ENCODE measurements at regions not wholly inside any gene's neighbourhood (a gene's known extent, or its start where the extent isn't known, plus 50 kb on each side); places are given as distances from the start of the nearest gene placed in this dataset.
A peak's percentile ranks its signal among the peaks of the same experiment; 100 is the strongest.

DNA sequence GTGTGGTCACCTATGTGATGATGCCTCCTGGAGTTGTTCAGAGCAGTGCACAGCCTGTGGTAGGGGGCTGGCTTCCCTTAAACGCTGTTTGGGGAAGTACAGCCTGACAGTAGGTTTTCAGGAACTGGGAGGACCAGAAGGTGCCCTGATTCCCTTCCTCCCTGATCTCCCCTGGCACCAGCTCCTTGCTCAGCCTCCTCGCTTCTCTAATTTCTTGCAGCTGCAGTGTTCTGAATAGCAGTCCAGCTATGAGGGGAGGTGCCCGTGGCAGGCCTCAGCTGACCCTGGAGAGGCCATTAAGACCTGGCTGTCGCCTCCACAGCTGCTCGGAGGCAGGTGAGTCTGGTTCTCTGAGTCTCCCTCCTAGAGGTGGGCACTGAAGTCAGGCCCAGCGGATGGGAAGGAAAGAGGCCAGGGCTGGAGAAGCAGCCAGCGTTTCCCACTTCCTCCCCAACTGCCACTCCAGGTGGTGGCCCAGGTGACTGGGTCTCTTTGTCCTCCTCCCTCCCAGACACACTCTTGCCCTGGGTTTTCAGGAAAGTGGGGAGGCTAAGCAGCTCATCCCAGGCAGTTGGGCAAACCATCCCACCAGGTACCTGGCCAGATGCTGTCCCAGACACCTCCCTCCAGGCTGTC lies 52.0 kb upstream of the RPL11 start:
- peak overlapping the region; percentile 65 to 90 (median 83) for H3K4me2 ChIP-seq
- peaks cover 23 to 67% (median 56%) of the 10 kb centered on the region in 10 experiments for H3K4me1 ChIP-seq
- no peaks in the 10 kb centered on the region; a peak in 3 of 22 replicates for H3K27me3 ChIP-seq
- H3K36me3 ChIP-seq: no peaks in the 10 kb centered on the region
- peaks cover 0 to 9% (median 0%) of the 10 kb centered on the region in 11 experiments; a peak in 3 of 22 replicates for H4K20me1 ChIP-seq
- peak overlapping the region in 6 of 11 experiments; percentile 13 to 46 (median 36); a peak in 7 of 22 replicates for H3K9ac ChIP-seq
- H3K4me3 ChIP-seq: no peak overlapping the region; a peak in 1 of 20 replicates
- H3K27ac ChIP-seq: peak overlapping the region in 2 of 11 experiments; percentile 10 to 30; a peak in 2 of 22 replicates
- H3K9me3 ChIP-seq (replicated peaks in 1 of 11): no peaks in the 10 kb centered on the region
- no peak for TF ChIP-seq Cebpa-rat (IDR thresholded peaks at IDR 0.05)

DNA sequence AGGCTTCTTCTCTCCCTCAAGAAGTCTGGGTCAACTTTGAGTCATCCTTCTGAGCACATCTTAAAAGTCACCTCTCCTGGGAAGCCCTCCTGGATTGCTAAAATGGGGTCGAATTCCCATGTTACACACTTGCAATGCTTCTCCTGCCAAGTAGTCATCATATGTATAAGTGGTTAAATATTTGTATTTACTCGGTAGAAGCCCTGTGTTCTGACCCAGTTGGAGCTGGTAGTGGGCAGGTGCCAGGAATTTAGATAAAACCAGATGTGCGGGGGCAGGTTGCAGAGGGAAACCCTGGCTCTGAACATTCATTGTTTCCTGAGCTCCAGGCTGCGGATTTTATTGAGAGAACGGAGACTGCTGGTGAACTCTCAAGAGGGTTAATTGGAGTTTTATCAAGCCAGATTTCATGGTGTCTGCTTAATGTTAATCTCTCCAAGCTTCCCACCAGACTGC lies 52.8 kb upstream of the RPL11 start:
- Histone ChIP-seq H3K36me3 (no peaks in the 10 kb centered on the region), H3K4me2 (peak overlapping the region in 9 of 11 experiments; percentile 65 to 90 (median 84); a peak in 16 of 22 replicates), H3K27ac (peak overlapping the region in 1 of 11 experiments; percentile 30; a peak in 1 of 22 replicates)

DNA sequence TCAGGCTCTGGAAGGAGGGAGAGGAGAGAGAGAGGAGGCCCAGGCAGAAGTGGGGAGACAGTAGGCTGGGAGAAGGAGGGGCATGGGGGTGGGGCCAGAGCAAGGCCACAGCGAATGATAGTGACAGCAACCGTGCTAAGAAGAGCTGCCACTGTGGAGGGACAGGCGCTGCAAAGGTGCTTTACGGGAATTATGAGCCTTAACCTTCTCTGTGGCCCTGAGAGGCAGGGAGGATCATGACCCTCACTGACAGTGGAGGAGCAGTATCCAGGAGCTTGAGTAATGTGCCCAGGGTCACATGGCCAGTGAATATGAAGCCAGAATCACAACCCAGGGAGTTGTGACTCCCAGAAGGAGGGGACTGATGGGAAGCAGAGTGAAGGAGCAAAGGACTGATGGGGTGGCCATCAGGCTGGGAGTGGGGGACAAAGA lies 53.4 kb upstream of the RPL11 start:
- TF ChIP-seq Cebpa-rat (IDR thresholded peaks at IDR 0.05): no peak
- Histone ChIP-seq H3K36me3 (no peaks in the 10 kb centered on the region), H3K4me3 (no peak overlapping the region), H3K4me2 (peak overlapping the region in 8 of 11 experiments; percentile 2 to 90 (median 54); a peak in 10 of 22 replicates), H3K27ac (peak overlapping the region in 3 of 11 experiments; percentile 37 to 57 (median 39); a peak in 4 of 22 replicates), H3K4me1 (peaks cover 31 to 74% (median 62%) of the 10 kb centered on the region in 10 experiments), H4K20me1 (peaks cover 0 to 9% (median 0%) of the 10 kb centered on the region in 11 experiments; a peak in 3 of 22 replicates), H3K27me3 (peaks cover 0 to 5% (median 0%) of the 10 kb centered on the region in 11 experiments; a peak in 6 of 22 replicates), H3K9ac (peak overlapping the region in 4 of 11 experiments; percentile 30 to 49 (median 41); a peak in 5 of 22 replicates), H3K9me3 (replicated peaks in 1 of 11) (no peaks in the 10 kb centered on the region)

More for the DNA sequence above, 52.8 kb upstream of the RPL11 start:
- Histone ChIP-seq H3K4me3 (no peak overlapping the region), H3K9ac (0 out of 22 replicates have a peak overlapping the region, but pooled peaks of 1 of the 11 experiments have one; percentile 38), H3K27me3 (no peaks in the 10 kb centered on the region; a peak in 3 of 22 replicates), H4K20me1 (peaks cover 0 to 9% (median 0%) of the 10 kb centered on the region in 11 experiments; a peak in 3 of 22 replicates), H3K4me1 (peaks cover 31 to 68% (median 57%) of the 10 kb centered on the region in 10 experiments), H3K9me3 (replicated peaks in 1 of 11) (no peaks in the 10 kb centered on the region)
- TF ChIP-seq Cebpa-rat (IDR thresholded peaks at IDR 0.05): no peak

DNA sequence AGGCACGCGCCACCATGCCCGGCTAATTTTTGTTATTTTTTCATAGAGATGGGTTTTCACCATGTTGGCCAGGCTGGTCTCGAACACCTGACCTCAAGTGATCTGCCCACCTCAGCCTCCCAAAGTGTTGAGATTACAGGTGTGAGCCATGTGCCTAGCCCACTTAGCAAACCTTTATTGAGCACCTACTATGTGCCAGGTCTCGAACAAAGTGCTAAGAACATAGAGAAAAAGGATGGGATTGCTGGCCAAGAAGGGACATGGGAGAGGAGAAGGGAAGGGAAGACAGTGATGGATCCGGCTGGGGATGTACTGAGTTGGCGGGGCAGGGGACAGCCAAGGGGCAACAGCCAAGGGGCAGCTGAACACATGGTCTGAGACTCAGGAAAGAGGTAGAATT lies 55.6 kb upstream of the RPL11 start:
- H3K4me3 ChIP-seq: no peak overlapping the region
- peaks cover 0 to 18% (median 0%) of the 10 kb centered on the region in 11 experiments; a peak in 6 of 22 replicates for H3K27me3 ChIP-seq
- H3K4me2 ChIP-seq: peak overlapping the region in 8 of 11 experiments; percentile 80 to 96 (median 83); a peak in 12 of 22 replicates
- H3K36me3 ChIP-seq: no peaks in the 10 kb centered on the region
- H3K9ac ChIP-seq: no peak overlapping the region
- H3K27ac ChIP-seq: 0 out of 22 replicates have a peak overlapping the region, but pooled peaks of 1 of the 11 experiments have one; percentile 3
- H3K9me3 ChIP-seq (replicated peaks in 1 of 11): no peaks in the 10 kb centered on the region
- TF ChIP-seq Cebpa-rat (IDR thresholded peaks at IDR 0.05): no peak
- H4K20me1 ChIP-seq: peaks cover 0 to 9% (median 0%) of the 10 kb centered on the region in 11 experiments; a peak in 3 of 22 replicates
- H3K4me1 ChIP-seq: peaks cover 31 to 82% (median 69%) of the 10 kb centered on the region in 10 experiments

DNA sequence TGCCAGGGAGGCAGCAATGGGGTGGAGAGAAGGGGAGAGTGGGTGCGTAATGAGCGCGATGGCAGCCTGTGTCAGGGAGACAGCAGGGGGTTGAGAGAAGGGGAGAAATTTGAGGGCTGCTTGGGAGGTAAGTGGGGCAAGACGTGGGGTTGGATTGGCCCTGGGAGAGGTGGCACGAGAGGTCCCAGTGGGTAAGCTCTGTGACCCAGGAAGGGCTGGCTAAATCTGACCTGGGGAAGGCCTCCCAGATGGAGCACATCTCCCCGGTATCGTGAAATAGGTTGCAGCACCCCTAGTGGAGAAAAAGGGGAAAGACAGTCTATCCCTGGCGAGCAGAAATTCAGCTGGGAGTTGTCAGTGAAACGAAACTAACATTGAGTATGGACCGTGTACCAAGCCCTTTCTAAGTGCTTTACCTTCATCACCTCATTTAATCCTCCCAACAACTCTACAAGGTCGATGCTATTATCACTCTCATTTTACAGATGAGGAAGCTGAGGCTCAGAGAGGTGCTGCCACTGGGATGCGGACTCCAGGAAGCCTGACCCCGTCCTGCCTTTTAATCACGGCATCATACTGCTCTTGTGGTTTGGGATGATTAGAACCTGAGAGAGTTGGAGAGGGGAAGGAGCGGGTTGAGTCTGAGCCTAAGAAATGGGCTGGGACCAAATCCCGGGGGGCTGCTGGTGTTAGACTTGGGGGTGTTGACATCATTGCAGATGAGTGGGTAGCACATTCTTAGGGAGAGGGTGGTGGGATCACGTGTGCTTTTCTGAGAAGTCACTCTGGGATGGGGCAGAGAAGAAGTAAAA lies 56.6 kb upstream of the RPL11 start:
- Histone ChIP-seq H3K4me1 (peaks cover 29 to 88% (median 64%) of the 10 kb centered on the region in 10 experiments), H3K4me2 (peak overlapping the region; percentile 80 to 96 (median 88)), H4K20me1 (peaks cover 0 to 9% (median 0%) of the 10 kb centered on the region in 11 experiments; a peak in 3 of 22 replicates), H3K9me3 (replicated peaks in 1 of 11) (no peaks in the 10 kb centered on the region), H3K4me3 (peak overlapping the region; percentile 45 to 63 (median 50)), H3K36me3 (no peaks in the 10 kb centered on the region), H3K27ac (peak overlapping the region in 10 of 11 experiments; percentile 25 to 72 (median 54); a peak in 17 of 22 replicates), H3K9ac (peak overlapping the region; percentile 34 to 72 (median 51); a peak in 17 of 22 replicates), H3K27me3 (peaks cover 0 to 23% (median 0%) of the 10 kb centered on the region in 11 experiments; a peak in 6 of 22 replicates)
- no peak for TF ChIP-seq Cebpa-rat (IDR thresholded peaks at IDR 0.05)

DNA sequence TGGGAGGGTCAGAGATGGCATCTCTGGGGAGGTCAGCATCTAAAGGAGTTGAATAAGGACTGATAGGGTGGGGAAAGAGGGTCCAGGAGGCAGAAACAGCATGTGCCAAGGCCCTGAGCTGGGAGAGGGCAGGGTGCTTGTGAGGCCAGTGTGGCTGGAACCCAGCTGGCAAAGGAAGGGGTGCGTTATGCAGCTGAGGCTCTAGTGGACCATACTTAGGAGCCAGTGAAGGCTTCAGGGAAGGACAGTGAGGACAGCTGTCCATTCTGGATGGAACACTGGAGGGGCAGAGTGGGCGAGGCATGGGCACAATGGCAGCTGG lies 57.1 kb upstream of the RPL11 start:
- Histone ChIP-seq H4K20me1 (peaks cover 0 to 9% (median 0%) of the 10 kb centered on the region in 11 experiments; a peak in 3 of 22 replicates), H3K9ac (peak overlapping the region in 4 of 11 experiments; percentile 51 to 69 (median 60); a peak in 8 of 22 replicates), H3K4me3 (peak overlapping the region in 2 of 10 experiments; percentile 47 to 62; a peak in 2 of 20 replicates), H3K27me3 (peaks cover 0 to 23% (median 0%) of the 10 kb centered on the region in 11 experiments; a peak in 6 of 22 replicates), H3K9me3 (replicated peaks in 1 of 11) (no peaks in the 10 kb centered on the region), H3K36me3 (no peaks in the 10 kb centered on the region), H3K4me1 (peaks cover 24 to 88% (median 64%) of the 10 kb centered on the region in 10 experiments), H3K4me2 (peak overlapping the region; percentile 80 to 96 (median 88)), H3K27ac (peak overlapping the region in 9 of 11 experiments; percentile 32 to 72 (median 55); a peak in 16 of 22 replicates)
- TF ChIP-seq Cebpa-rat (IDR thresholded peaks at IDR 0.05): no peak

DNA sequence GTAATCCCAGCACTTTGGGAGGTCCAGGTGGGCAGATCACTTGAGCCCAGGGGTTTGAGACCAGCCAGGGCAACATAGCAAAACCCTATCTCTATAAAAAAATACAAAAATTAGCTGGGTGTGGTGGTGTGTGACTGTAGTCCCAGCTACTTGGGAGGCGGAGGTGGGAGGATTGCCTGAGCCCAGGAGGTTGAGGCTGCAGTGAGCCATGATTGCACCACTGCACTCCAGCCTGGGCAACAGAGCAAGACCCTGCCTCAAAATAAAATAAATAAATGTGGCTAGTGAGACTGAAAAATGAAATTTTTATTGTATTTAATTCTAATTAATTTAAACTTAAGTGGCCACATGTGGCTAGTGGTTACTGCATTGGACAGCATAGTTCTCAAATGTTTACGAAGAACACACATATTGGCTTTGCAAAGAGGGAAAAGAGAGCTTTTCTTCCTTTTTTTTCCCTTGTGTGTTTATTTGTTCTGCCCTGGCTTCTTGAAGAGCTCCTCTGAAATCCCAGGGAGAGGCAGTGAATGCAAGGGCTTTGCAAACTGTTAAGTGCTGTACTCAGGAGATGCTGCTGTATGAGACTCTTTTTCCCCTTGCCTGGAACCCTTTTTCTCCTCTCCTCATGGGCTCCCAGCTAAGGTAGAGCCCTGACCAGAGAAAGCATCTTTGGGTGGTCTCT lies 59.0 kb upstream of the RPL11 start:
- H3K9me3 ChIP-seq (replicated peaks in 1 of 11): no peaks in the 10 kb centered on the region
- no peak for TF ChIP-seq Cebpa-rat (IDR thresholded peaks at IDR 0.05)
- H3K4me3 ChIP-seq: no peak overlapping the region
- peaks cover 26 to 87% (median 61%) of the 10 kb centered on the region in 10 experiments for H3K4me1 ChIP-seq
- peak overlapping the region in 2 of 11 experiments; percentile 19 to 61; a peak in 2 of 22 replicates for H3K27ac ChIP-seq
- no peaks in the 10 kb centered on the region for H3K36me3 ChIP-seq
- H3K9ac ChIP-seq: peak overlapping the region in 1 of 11 experiments; percentile 31; a peak in 1 of 22 replicates
- H4K20me1 ChIP-seq: peaks cover 0 to 2% (median 0%) of the 10 kb centered on the region in 11 experiments; a peak in 1 of 22 replicates
- H3K4me2 ChIP-seq: peak overlapping the region in 9 of 11 experiments; percentile 80 to 96 (median 84); a peak in 16 of 22 replicates
- peaks cover 0 to 23% (median 0%) of the 10 kb centered on the region in 11 experiments; a peak in 6 of 22 replicates for H3K27me3 ChIP-seq
